ENCODE measurements at regions not wholly inside any gene's neighbourhood (a gene's known extent, or its start where the extent isn't known, plus 50 kb on each side); places are given as distances from the start of the nearest gene placed in this dataset.

DNA sequence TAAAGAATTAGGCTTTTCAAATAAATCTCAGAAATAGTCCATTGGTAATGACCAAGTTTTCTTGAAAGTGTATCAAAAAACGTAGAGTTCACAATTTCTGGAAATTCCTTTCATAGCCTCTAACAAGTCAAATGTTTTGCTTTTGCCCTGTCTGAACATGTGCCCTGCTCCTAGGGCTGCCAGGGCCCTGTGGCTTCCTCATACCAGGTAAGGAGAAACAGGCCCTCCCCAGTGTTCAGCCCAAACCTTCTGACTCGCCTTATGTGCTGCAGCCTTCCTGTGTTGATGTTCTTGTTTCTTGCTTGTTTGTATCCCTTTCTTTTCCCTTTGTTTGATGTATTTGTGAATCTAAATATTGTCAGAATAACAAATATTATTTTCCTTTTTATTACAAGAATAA, 146.1 kb upstream of the PACRGL start:
- no peaks in the 10 kb centered on the region for H3K4me1 ChIP-seq
- TF ChIP-seq, protein P1, sequence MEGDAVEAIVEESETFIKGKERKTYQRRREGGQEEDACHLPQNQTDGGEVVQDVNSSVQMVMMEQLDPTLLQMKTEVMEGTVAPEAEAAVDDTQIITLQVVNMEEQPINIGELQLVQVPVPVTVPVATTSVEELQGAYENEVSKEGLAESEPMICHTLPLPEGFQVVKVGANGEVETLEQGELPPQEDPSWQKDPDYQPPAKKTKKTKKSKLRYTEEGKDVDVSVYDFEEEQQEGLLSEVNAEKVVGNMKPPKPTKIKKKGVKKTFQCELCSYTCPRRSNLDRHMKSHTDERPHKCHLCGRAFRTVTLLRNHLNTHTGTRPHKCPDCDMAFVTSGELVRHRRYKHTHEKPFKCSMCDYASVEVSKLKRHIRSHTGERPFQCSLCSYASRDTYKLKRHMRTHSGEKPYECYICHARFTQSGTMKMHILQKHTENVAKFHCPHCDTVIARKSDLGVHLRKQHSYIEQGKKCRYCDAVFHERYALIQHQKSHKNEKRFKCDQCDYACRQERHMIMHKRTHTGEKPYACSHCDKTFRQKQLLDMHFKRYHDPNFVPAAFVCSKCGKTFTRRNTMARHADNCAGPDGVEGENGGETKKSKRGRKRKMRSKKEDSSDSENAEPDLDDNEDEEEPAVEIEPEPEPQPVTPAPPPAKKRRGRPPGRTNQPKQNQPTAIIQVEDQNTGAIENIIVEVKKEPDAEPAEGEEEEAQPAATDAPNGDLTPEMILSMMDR (IDR thresholded peaks at IDR 0.05) = no peak
- no peaks in the 10 kb centered on the region for H3K27me3 ChIP-seq
- H3K36me3 ChIP-seq = peaks cover 0 to 9% (median 0%) of the 10 kb centered on the region in 9 donors
- ATAC-seq (no peak), DNase-seq (no peak)
- intact Hi-C loops (cut with DNase I) = loop anchor here in 1 of 10 donors (10.0 kb wide), 1 partner anchor 249 kb away; no protein-coding TSS in a partner anchor
- H3K27ac ChIP-seq = no peak overlapping the region
- no peak overlapping the region for H3K4me3 ChIP-seq
- 80 to 90% methylated on average over 2 of the region's 2 CpGs for WGBS, 2 donors
- H3K9me3 ChIP-seq = no peaks in the 10 kb centered on the region

DNA sequence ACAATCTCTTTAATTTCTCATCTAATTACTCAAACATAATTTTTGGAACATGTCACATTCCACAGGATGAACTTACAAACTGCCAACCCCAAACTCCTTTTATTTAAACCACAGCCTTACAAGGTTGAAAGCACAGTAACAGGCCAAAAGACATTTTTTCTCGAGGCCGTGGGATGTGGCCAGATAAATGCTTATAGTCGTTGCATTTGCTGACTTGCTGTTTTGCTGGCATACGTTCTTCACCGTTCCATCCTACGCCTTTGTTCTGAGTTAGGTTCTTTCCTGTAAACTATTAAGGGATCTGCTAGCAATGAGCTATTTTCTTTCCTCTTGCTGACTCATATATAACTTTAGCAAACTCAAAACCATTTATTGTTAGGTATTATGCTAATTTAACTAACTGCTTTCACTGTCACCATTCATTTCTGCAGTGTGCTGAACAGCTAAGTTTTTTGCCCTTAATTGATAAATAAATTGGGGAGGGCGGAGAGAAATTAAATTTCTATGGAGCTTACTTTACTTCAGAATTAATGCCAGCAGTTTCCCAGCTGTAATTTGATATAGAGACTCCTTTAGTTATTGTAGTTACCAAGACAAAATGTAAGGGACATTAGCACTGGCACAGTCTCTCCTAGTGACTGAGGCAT, 135.1 kb upstream of the PACRGL start:
- H3K4me1 ChIP-seq = no peaks in the 10 kb centered on the region
- intact Hi-C loops (cut with DNase I) = no loop called here
- WGBS, 2 donors = 57 to 74% methylated on average over 7 of the region's 7 CpGs
- H3K27me3 ChIP-seq = no peaks in the 10 kb centered on the region
- peaks cover 0 to 2% (median 0%) of the 10 kb centered on the region in 11 donors for H3K9me3 ChIP-seq
- DNase-seq (no peak), ATAC-seq (no peak)
- no peak overlapping the region for H3K4me3 ChIP-seq
- H3K27ac ChIP-seq = no peak overlapping the region
- peaks cover 0 to 5% (median 0%) of the 10 kb centered on the region in 9 donors for H3K36me3 ChIP-seq
- TF ChIP-seq, protein P1 (IDR thresholded peaks at IDR 0.05) = no peak

DNA sequence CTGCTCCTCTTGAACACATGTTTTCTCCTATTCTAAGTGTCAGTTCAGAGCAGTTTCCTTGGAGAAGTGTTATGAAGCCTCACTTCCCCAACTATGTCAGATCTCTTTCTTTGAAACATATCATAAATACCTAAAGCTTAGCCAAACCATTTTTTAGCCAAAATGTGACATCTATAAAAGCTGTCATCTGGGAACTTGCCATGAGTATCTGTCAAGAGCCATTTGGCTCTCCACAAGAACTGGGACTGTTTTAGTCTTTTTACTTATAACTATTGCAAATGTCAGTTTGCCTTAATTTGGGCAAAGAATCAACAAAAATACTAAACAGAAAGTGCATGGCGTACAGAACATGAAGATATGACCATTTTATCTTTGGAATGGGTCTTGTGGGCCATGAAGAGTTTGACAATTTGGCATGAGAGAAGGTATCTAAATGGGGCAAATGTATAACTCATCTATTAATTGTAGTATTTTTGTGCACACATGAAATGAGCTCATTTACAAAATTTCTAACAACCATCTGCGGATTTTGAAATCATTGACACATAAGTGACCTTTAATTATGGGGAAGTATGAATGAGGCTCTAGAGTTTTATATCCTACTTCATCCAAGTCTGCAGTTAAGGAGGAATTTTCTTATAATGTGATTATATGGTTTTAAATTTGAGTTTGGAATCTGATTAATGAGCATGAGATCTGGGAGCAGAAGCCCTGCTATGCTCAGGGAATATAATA, 129.1 kb upstream of the PACRGL start:
- WGBS, 2 donors = 72 to 81% methylated on average over 2 of the region's 2 CpGs
- intact Hi-C loops (cut with DNase I) = no loop called here
- H3K27me3 ChIP-seq = no peaks in the 10 kb centered on the region
- peaks cover 0 to 5% (median 0%) of the 10 kb centered on the region in 9 donors for H3K36me3 ChIP-seq
- H3K4me1 ChIP-seq = no peaks in the 10 kb centered on the region
- H3K9me3 ChIP-seq = no peaks in the 10 kb centered on the region
- H3K27ac ChIP-seq = no peak overlapping the region
- ATAC-seq (no peak), DNase-seq (no peak)
- TF ChIP-seq, protein P1 (IDR thresholded peaks at IDR 0.05) = no peak
- no peak overlapping the region for H3K4me3 ChIP-seq

DNA sequence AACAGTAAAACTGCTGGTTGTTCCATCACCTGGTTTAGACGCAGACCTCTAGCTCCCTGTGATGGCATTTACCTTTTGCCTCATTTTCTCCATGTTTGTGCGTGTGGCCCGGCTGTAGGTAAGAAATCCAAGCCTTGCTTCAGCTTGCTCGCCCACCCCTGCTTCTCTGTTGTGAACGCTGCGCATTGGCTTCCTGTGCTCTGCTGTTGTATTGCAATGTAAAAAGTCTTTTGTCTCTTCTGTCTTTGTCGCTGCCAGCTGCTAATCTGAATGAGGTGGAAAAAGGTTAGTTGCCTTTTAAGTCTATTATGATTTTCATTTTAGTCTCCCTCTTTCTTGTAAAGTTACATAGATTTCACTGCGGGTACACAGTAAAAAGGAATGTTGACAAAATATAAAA, 127.3 kb upstream of the PACRGL start:
- H3K9me3 ChIP-seq = no peaks in the 10 kb centered on the region
- WGBS, 2 donors = 82 to 87% methylated on average over 8 of the region's 8 CpGs
- no peaks in the 10 kb centered on the region for H3K27me3 ChIP-seq
- H3K4me3 ChIP-seq = no peak overlapping the region
- intact Hi-C loops (cut with DNase I) = no loop called here
- ATAC-seq = no peak
- no peaks in the 10 kb centered on the region for H3K4me1 ChIP-seq
- no peak for DNase-seq
- peaks cover 0 to 3% (median 0%) of the 10 kb centered on the region in 9 donors for H3K36me3 ChIP-seq
- TF ChIP-seq, protein P1 (IDR thresholded peaks at IDR 0.05) = no peak
- no peak overlapping the region for H3K27ac ChIP-seq

All from heart right ventricle (tissue), 16 donors.